Activated CD4-positive, alpha-beta T cell treated with anti-CD3 and anti-CD28 coated beads for 36 hours (primary cell): ENCODE measurements at regions not wholly inside any gene's neighbourhood (a gene's known extent, or its start where the extent isn't known, plus 50 kb on each side); places are given as distances from the start of the nearest gene placed in this dataset.

Experiments
- ATAC-seq: fragments of 200-7000 bp; cut with Tn5 transposase; one replicate; pipeline ENCODE4 v1.10.0; 2021; ENCODE audit warnings: mild to moderate bottlenecking, moderate library complexity
- CTCF ChIA-PET: fragments of 350-600 bp; sonication (Branson Sonifier 250); formaldehyde crosslinking; loops from one replicate; lab custom pipeline; 2021; ENCODE audit warnings: antibody characterized with exemption; lab: Charles Lee
- POLR2A ChIA-PET: fragments of 350-600 bp; sonication (Branson Sonifier 250); formaldehyde crosslinking; loops from one replicate; lab custom pipeline; 2021; ENCODE audit warnings: antibody characterized with exemption, inconsistent platforms; lab: Charles Lee
- DNase-seq: peaks from one replicate; pipeline ENCODE4 v3.0.0-alpha.2; 2020
- H3K27ac Mint-ChIP-seq: one replicate; pipeline ENCODE4 v1.8.0; 2021; ENCODE audit warnings: mixed read lengths
- H3K27me3 Mint-ChIP-seq: one replicate; pipeline ENCODE4 v1.8.0; 2021; ENCODE audit warnings: mixed read lengths
- H3K36me3 Mint-ChIP-seq: one replicate; pipeline ENCODE4 v1.8.0; 2021; ENCODE audit warnings: low read depth, mixed read lengths
- H3K4me1 Mint-ChIP-seq: one replicate; pipeline ENCODE4 v1.8.0; 2021; ENCODE audit warnings: mixed read lengths
- H3K4me3 Mint-ChIP-seq: one replicate; pipeline ENCODE4 v1.8.0; 2021; ENCODE audit warnings: mild to moderate bottlenecking, moderate library complexity, mixed read lengths
- H3K9me3 Mint-ChIP-seq: one replicate; pipeline ENCODE4 v1.8.0; 2021; ENCODE audit warnings: low read depth, mixed read lengths
- intact Hi-C, 2 experiments: fragments of 100-400 bp; cut with DNase I in 1 of 2; cut with micrococcal nuclease in 1 of 2; formaldehyde crosslinking; loops; one replicate each; pipeline versions ENCODE4 v1.14.2 to v1.15.1; 2022 to 2024; cut with DNase I, micrococcal nuclease

DNA sequence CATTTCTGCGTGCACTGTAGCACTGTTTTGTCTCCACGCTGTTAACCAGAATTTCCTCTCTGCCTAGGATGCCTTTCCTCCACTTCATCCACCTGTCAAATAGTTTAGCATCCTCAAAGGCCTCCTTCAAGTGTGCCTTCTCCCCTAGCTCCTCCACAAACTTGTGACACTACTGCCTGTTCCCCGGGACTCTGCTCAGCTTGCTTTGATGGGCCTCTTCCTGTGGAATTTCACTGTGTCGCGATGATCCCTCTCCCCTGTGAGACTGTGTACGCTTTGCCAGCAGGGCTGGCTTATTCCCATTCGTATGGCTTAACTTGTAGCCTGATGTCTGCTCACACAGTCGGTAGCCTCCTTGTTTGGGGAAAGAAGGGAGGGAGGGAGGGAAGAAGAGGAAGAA is 426.8 kb downstream of the VRK1 start:
- peaks cover 9% of the 10 kb centered on the region for H3K27me3 Mint-ChIP-seq
- H3K4me1 Mint-ChIP-seq = peaks cover 9% of the 10 kb centered on the region
- no peak overlapping the region for H3K27ac Mint-ChIP-seq
- no peaks in the 10 kb centered on the region for H3K9me3 Mint-ChIP-seq
- ChIA-PET POLR2A (no interaction called here), CTCF (no interaction called here)
- no peak overlapping the region for H3K4me3 Mint-ChIP-seq
- no peaks in the 10 kb centered on the region for H3K36me3 Mint-ChIP-seq
- intact Hi-C loops = no loop called here
- no peak for ATAC-seq
- no peak for DNase-seq

DNA sequence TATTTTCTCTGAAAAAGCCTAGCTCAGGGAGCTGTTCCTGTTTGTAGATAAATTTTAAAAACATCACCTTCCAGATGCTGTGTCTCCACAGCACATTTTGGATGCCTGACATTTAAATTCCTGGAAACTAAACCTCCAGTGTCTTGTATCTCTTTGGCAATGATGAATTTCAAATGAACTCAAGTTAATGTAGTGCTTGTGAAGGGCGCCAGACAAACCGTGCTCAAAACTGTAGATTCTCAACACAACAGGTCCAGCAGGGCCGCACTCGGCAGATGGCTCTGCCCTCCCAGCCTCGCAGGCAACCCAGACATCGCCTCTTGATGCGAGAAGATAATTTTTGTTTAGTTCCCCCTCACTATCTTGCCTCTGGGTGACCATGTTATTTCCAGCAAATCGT is 432.9 kb downstream of the VRK1 start:
- DNase-seq (no peak), ATAC-seq (no peak)
- ChIA-PET POLR2A (no interaction called here), CTCF (no interaction called here)
- Mint-ChIP-seq H3K27me3 (peaks cover 2% of the 10 kb centered on the region), H3K36me3 (no peaks in the 10 kb centered on the region), H3K9me3 (no peaks in the 10 kb centered on the region), H3K4me3 (no peak overlapping the region), H3K4me1 (no peaks in the 10 kb centered on the region), H3K27ac (no peak overlapping the region)
- intact Hi-C loops = no loop called here

GRCh38 chr14:97233319-97233985 is 436.3 kb downstream of the VRK1 start:
- Mint-ChIP-seq H3K9me3 (no peaks in the 10 kb centered on the region), H3K36me3 (no peaks in the 10 kb centered on the region), H3K27ac (no peak overlapping the region), H3K27me3 (no peaks in the 10 kb centered on the region), H3K4me1 (no peaks in the 10 kb centered on the region), H3K4me3 (no peak overlapping the region)
- DNase-seq (no peak), ATAC-seq (no peak)
- ChIA-PET POLR2A (no interaction called here), CTCF (interaction anchor here (1.0 kb wide), 1 partner anchor 16 kb away, joined by 3 read pairs; no protein-coding TSS in a partner anchor)
- intact Hi-C loops = no loop called here

DNA sequence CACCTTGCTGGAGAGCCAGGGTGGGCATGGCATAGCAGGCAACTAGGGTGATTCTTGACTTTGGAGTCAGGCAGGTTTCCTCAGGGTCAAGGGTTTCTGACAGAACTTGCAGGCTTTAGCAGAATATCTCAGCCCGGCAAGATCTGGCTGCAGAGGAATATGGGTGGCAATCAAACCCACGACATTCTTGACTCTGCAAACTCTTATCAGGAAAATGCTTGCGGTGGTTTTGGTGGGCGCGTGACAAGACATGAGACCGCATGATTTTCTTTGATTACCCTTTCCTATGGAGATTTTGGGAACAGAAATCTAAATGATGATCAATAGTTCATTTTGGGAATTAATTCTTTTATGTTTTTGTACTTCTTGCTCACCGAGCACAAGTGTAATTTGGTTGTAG is 449.5 kb downstream of the VRK1 start:
- Mint-ChIP-seq H3K27me3 (no peaks in the 10 kb centered on the region), H3K36me3 (no peaks in the 10 kb centered on the region), H3K27ac (no peak overlapping the region), H3K4me3 (no peak overlapping the region), H3K4me1 (peaks cover 5% of the 10 kb centered on the region), H3K9me3 (no peaks in the 10 kb centered on the region)
- ATAC-seq (no peak), DNase-seq (no peak)
- CTCF ChIA-PET = interaction anchor here (0.6 kb wide), 1 partner anchor 396 kb away, joined by 3 read pairs; no protein-coding TSS in a partner anchor
- intact Hi-C loops = no loop called here
- POLR2A ChIA-PET = no interaction called here

DNA sequence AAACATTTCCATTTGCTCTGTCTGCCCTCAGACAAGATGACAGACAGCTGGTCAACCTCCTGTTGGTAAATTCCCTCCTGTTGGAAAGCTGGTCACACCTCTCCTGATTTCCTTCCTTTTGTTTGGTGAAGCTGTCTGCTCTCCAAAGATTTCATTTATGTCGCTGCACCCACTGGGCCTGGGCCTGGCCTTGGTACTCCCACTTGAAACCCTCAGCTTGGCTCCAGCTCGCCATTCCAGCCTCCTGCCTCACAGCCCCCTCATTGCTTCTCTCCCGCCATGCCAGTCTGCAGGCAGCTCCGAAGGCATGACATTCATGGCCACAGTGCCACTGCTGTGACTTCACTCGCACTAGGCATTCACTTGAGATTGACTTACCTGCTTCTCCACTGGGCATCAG is 451.8 kb downstream of the VRK1 start:
- DNase-seq = no peak
- POLR2A ChIA-PET = no interaction called here

DNA sequence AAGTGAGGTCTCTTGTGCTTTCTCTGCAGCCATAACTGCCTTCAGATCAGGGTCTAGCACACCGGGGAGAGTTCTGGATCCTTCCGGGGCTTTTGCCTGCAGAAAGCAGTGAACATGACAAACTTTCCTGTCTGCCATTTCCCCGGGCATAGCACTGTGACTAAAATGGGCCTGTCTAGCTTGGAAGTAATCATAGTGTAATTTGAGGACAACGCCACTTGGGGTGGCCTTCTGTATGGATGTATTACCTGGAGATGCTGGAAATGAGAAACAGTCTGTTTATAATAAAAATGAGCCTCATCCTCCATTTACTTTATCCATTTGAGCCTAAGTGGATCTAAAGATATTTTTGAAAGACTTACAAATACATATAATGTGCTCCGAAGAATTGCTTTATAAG is 453.7 kb downstream of the VRK1 start:
- Mint-ChIP-seq H3K36me3 (peaks cover 4% of the 10 kb centered on the region), H3K4me1 (peaks cover 14% of the 10 kb centered on the region), H3K9me3 (peaks cover 4% of the 10 kb centered on the region), H3K27me3 (no peaks in the 10 kb centered on the region), H3K4me3 (no peak overlapping the region), H3K27ac (no peak overlapping the region)
- DNase-seq (no peak), ATAC-seq (no peak)
- intact Hi-C loops = no loop called here
- ChIA-PET POLR2A (interaction anchor here (0.5 kb wide), 1 partner anchor 30 kb away, joined by 3 read pairs; no protein-coding TSS in a partner anchor), CTCF (interaction anchor here (0.6 kb wide), 2 partner anchors 223 to 1709 kb away, joined by 3 to 4 read pairs; no protein-coding TSS in a partner anchor)

More for the DNA sequence above, 451.8 kb downstream of the VRK1 start:
- CTCF ChIA-PET = no interaction called here
- H3K36me3 Mint-ChIP-seq = peaks cover 4% of the 10 kb centered on the region
- intact Hi-C loops = no loop called here
- H3K27ac Mint-ChIP-seq = no peak overlapping the region
- H3K4me1 Mint-ChIP-seq = peaks cover 12% of the 10 kb centered on the region
- no peak for ATAC-seq
- H3K9me3 Mint-ChIP-seq = peaks cover 4% of the 10 kb centered on the region
- H3K4me3 Mint-ChIP-seq = no peak overlapping the region
- H3K27me3 Mint-ChIP-seq = no peaks in the 10 kb centered on the region

DNA sequence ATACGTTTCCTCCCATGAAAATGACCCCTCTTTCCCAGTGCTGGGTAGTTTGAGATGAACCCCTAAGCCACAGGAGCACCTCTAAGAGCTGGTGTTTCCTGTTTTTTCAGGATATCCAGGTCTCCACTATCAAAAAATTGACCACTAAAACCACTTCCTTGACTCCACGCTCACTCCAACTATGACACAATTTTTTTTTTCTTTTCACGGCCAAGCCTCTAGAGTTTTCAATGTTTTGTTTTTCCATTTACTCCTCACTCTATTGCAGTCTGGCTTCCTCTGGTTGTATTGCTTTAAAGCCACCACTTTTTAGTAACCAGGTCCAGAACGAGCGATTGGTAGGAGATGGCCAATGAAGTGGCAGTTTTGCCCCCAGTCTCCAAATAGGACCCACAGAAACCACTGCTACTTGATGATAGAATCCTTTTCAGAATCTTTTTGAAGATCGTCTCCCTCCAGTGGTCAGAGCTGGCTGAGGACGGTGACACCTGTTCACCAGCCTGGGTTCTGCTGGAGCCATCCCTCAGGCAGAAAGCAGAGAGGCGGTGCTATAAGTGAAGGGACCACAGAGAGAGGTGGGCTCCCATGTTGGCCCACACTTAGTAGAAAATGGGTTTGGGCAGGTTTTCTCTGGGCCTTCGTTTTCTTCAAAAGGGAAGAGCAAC is 454.4 kb downstream of the VRK1 start:
- ATAC-seq = no peak
- ChIA-PET POLR2A (no interaction called here), CTCF (no interaction called here)
- intact Hi-C loops = no loop called here
- H3K36me3 Mint-ChIP-seq = peaks cover 4% of the 10 kb centered on the region
- no peak overlapping the region for H3K27ac Mint-ChIP-seq
- H3K4me1 Mint-ChIP-seq = peaks cover 14% of the 10 kb centered on the region
- H3K4me3 Mint-ChIP-seq = no peak overlapping the region
- no peaks in the 10 kb centered on the region for H3K27me3 Mint-ChIP-seq
- peaks cover 4% of the 10 kb centered on the region for H3K9me3 Mint-ChIP-seq
- DNase-seq = peak; percentile 9

GRCh38 chr14:97253756-97254155 is 456.6 kb downstream of the VRK1 start:
- H3K9me3 Mint-ChIP-seq = peaks cover 4% of the 10 kb centered on the region
- H3K27ac Mint-ChIP-seq = no peak overlapping the region
- DNase-seq (no peak), ATAC-seq (no peak)
- intact Hi-C loops = no loop called here
- peaks cover 4% of the 10 kb centered on the region for H3K36me3 Mint-ChIP-seq
- peaks cover 14% of the 10 kb centered on the region for H3K4me1 Mint-ChIP-seq
- ChIA-PET CTCF (no interaction called here), POLR2A (no interaction called here)
- H3K4me3 Mint-ChIP-seq = no peak overlapping the region
- no peaks in the 10 kb centered on the region for H3K27me3 Mint-ChIP-seq

DNA sequence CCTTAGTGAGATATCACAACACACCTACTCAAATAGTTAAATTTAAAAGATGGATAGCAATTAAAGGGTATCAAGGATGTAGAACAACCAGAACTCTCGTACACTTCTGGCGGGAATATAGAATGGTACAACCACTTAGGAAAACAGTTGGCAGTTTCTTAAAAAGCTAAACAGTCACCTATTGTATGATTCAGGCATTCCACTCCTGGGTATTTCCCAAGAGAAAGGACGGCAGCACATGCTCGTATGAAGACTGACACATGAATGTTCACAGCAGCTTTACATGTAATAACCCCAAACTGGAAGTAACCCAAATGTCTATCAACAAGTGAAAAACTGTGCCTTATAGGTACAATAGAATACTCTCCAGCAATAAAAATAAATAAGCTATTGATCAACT is 465.2 kb downstream of the VRK1 start:
- H3K4me1 Mint-ChIP-seq = peaks cover 5% of the 10 kb centered on the region
- H3K36me3 Mint-ChIP-seq = peaks cover 4% of the 10 kb centered on the region
- DNase-seq (no peak), ATAC-seq (no peak)
- ChIA-PET POLR2A (no interaction called here), CTCF (no interaction called here)
- H3K9me3 Mint-ChIP-seq = peaks cover 6% of the 10 kb centered on the region
- H3K27me3 Mint-ChIP-seq = no peaks in the 10 kb centered on the region
- intact Hi-C loops = no loop called here
- H3K27ac Mint-ChIP-seq = no peak overlapping the region
- no peak overlapping the region for H3K4me3 Mint-ChIP-seq

DNA sequence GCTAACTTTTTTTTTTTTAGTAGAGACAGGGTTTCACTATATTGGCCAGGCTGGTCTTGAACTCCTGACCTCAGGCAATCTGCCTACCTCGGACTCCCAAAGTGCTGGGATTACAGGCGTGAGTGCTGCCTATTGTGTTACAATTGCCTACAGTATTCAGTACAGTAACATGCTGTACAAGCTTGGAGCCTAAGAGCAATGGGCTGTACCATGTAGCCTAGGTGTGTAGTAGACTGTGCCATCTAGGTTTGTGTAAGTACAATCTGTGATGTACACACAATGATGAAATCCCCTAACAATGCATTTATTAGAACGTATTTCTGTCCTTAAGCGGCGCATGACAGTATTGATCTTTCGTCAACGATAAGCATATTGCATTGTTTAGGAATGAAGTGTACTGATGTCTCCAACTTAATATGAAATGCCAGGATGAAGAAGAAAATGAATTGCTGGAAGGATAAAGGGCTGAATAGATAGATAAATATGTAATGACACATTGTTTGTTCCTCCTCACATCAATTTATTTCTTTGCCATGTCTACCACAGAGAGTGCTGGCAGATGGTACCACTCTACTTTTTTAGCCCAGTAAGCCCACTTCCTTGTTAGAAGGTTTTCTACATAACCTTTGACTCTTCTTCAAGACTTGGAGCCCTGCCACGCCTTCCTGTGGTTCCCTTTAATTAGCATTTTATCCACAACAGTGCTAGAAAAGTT is 467.5 kb downstream of the VRK1 start:
- DNase-seq (no peak), ATAC-seq (no peak)
- intact Hi-C loops = no loop called here
- Mint-ChIP-seq H3K4me3 (no peak overlapping the region), H3K9me3 (peaks cover 6% of the 10 kb centered on the region), H3K36me3 (peaks cover 4% of the 10 kb centered on the region), H3K4me1 (peaks cover 5% of the 10 kb centered on the region), H3K27me3 (no peaks in the 10 kb centered on the region), H3K27ac (no peak overlapping the region)
- ChIA-PET CTCF (no interaction called here), POLR2A (no interaction called here)

- intact Hi-C loops = no loop called here
- H3K27me3 Mint-ChIP-seq = no peaks in the 10 kb centered on the region
- H3K4me3 Mint-ChIP-seq = no peak overlapping the region
- peaks cover 6% of the 10 kb centered on the region for H3K9me3 Mint-ChIP-seq
- ChIA-PET CTCF (no interaction called here), POLR2A (no interaction called here)
- H3K4me1 Mint-ChIP-seq = peaks cover 5% of the 10 kb centered on the region
- peaks cover 4% of the 10 kb centered on the region for H3K36me3 Mint-ChIP-seq
- ATAC-seq (no peak), DNase-seq (no peak)
- no peak overlapping the region for H3K27ac Mint-ChIP-seq
Observed at GRCh38 chr14:97266653-97267052, 469.5 kb downstream of the VRK1 start.

DNA sequence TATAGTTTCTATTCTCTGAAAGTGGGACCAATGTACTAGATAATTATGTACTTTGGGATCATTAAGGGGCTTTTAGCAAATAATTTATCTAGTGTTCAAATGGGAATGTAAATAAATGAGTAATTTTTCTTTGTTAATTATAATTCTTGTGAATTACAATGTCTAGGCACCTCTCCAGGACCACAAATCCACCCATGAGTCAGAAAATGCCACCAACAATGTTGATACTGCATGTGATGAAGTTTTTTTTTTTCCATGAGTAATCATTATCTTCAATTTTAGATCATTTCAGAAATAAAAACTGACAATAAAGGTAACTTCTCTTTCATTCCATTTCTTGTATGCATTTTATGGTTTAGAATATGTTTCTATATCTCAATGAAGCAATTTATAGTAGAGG is 470.3 kb downstream of the VRK1 start:
- no peaks in the 10 kb centered on the region for H3K9me3 Mint-ChIP-seq
- H3K27me3 Mint-ChIP-seq = no peaks in the 10 kb centered on the region
- intact Hi-C loops = no loop called here
- H3K4me1 Mint-ChIP-seq = peaks cover 5% of the 10 kb centered on the region
- CTCF ChIA-PET = no interaction called here
- H3K36me3 Mint-ChIP-seq = no peaks in the 10 kb centered on the region
- H3K27ac Mint-ChIP-seq = no peak overlapping the region
- POLR2A ChIA-PET = no interaction called here
- no peak for DNase-seq
- ATAC-seq = no peak
- no peak overlapping the region for H3K4me3 Mint-ChIP-seq
